NCI-H345 treated with DMSO at 0.1 percent for 48 hours (cell line): ENCODE measurements at regions not wholly inside any gene's neighbourhood (a gene's known extent, or its start where the extent isn't known, plus 50 kb on each side); places are given as distances from the start of the nearest gene placed in this dataset.

ENCODE experiments used
- DNase-seq: peaks from one replicate; lab custom pipeline; 2025; ENCODE audit not compliant: unreplicated experiment; lab: John Stamatoyannopoulos, UW

- DNase-seq, result no peak
These were observed 407.8 kb downstream of the SHQ1 start for GRCh38 chr3:72440491-72440890.

- DNase-seq, result no peak
These were observed 408.7 kb downstream of the SHQ1 start for GRCh38 chr3:72439321-72440183.

- no peak for DNase-seq
These were observed 410.4 kb downstream of the SHQ1 start for GRCh38 chr3:72437661-72438406.

- no peak for DNase-seq
These were observed 411.2 kb downstream of the SHQ1 start for GRCh38 chr3:72436863-72437592.

- DNase-seq, result no peak
These were observed 413.9 kb downstream of the SHQ1 start for GRCh38 chr3:72434296-72434695.

- DNase-seq, result no peak
These were observed 416.0 kb downstream of the SHQ1 start for GRCh38 chr3:72432246-72432645.

- DNase-seq, result no peak
These were observed 418.5 kb downstream of the SHQ1 start for GRCh38 chr3:72429589-72430353.

- no peak for DNase-seq
These were observed 419.4 kb downstream of the SHQ1 start for GRCh38 chr3:72428803-72429202.

- DNase-seq, result no peak
These were observed 420.6 kb downstream of the SHQ1 start for GRCh38 chr3:72427624-72428023.

- no peak for DNase-seq
These were observed 421.4 kb downstream of the SHQ1 start for GRCh38 chr3:72426618-72427397.

GRCh38 chr3:72423643-72424042 is 424.6 kb downstream of the SHQ1 start:
- DNase-seq, result no peak

GRCh38 chr3:72421786-72422185 is 426.5 kb downstream of the SHQ1 start:
- no peak for DNase-seq

GRCh38 chr3:72421126-72421525 is 427.1 kb downstream of the SHQ1 start:
- no peak for DNase-seq

- no peak for DNase-seq
These were observed 429.4 kb downstream of the SHQ1 start for GRCh38 chr3:72418856-72419255.

- no peak for DNase-seq
These were observed 430.0 kb downstream of the SHQ1 start for GRCh38 chr3:72418244-72418643.

- no peak for DNase-seq
These were observed 433.7 kb downstream of the SHQ1 start for GRCh38 chr3:72414481-72415016.

- DNase-seq, result no peak
These were observed 435.0 kb downstream of the SHQ1 start for GRCh38 chr3:72413228-72413627.

- DNase-seq, result no peak
These were observed 435.8 kb downstream of the SHQ1 start for GRCh38 chr3:72412340-72412956.

- DNase-seq, result no peak
These were observed 436.4 kb downstream of the SHQ1 start for GRCh38 chr3:72411843-72412242.
